HUES6 (cell line): ENCODE measurements at regions not wholly inside any gene's neighbourhood (a gene's known extent, or its start where the extent isn't known, plus 50 kb on each side); places are given as distances from the start of the nearest gene placed in this dataset.
A peak's percentile ranks its signal among the peaks of the same experiment; 100 is the strongest.

Source experiments
- H3K27ac ChIP-seq: 2 replicates; pipeline ENCODE4 v1.7.0; 2013; ENCODE audit warnings: low read depth, mild to moderate bottlenecking, low read length, inconsistent platforms
- H3K27me3 ChIP-seq: 2 replicates; pipeline ENCODE4 v1.6.1; 2013; ENCODE audit warnings: low read length; ENCODE audit not compliant: control insufficient read depth, insufficient read depth
- H3K36me3 ChIP-seq: 2 replicates; pipeline ENCODE4 v1.6.1; 2013; ENCODE audit warnings: low read length; ENCODE audit not compliant: control insufficient read depth, insufficient read depth
- H3K4me1 ChIP-seq: 2 replicates; pipeline ENCODE4 v1.6.1; 2013; ENCODE audit warnings: low read length; ENCODE audit not compliant: control insufficient read depth, insufficient read depth
- H3K4me3 ChIP-seq: 2 replicates; pipeline ENCODE4 v1.5.1; 2013; ENCODE audit warnings: low read depth, low read length
- H3K9ac ChIP-seq: one replicate; pipeline ENCODE4 v1.6.1; 2013; ENCODE audit warnings: mild to moderate bottlenecking, low read length
- H3K9me3 ChIP-seq: 2 replicates; pipeline ENCODE4 v1.6.1; 2013; ENCODE audit warnings: low read depth, low read length; ENCODE audit not compliant: control insufficient read depth, insufficient read depth

- Histone ChIP-seq H3K4me3 (no peak overlapping the region), H3K9ac (no peak overlapping the region)
Observed at GRCh38 chr4:164304861-164305260, 449.1 kb upstream of the SMIM31 start.

DNA sequence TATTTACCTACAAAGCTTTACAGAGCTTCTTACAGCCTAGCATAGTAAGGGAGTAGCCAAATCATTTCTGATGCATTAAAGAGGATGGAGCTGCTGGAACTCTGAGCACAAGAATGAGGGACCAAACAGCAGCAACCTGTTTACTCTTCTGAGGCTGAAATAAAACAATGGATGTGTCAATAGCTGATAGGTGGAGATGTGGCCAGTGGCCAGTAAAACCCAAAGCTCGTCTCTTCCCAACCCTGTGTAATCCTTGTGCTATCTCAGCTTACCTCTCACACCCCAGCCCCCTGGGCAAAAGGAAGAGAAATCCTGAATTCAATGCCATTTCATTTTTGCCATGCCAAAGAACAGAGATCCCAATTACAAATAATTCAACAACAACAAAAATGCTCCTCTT is 446.7 kb upstream of the SMIM31 start:
- Histone ChIP-seq H3K36me3 (no peaks in the 10 kb centered on the region), H3K9me3 (no peaks in the 10 kb centered on the region), H3K4me3 (no peak overlapping the region), H3K9ac (no peak overlapping the region), H3K4me1 (no peaks in the 10 kb centered on the region; the same call in 1 of the 2 replicates), H3K27me3 (no peaks in the 10 kb centered on the region), H3K27ac (no peak overlapping the region)

More at GRCh38 chr4:164304861-164305260, 449.1 kb upstream of the SMIM31 start:
- H3K36me3 ChIP-seq = no peaks in the 10 kb centered on the region
- H3K9me3 ChIP-seq = no peaks in the 10 kb centered on the region
- no peak overlapping the region for H3K27ac ChIP-seq
- H3K4me1 ChIP-seq = no peaks in the 10 kb centered on the region
- H3K27me3 ChIP-seq = no peaks in the 10 kb centered on the region

- peak overlapping the region; percentile 6; the same call in 1 of the 2 replicates for H3K4me3 ChIP-seq
- 0 out of 2 replicates have a peak overlapping the region, but pooled peaks have one; percentile 23 for H3K27ac ChIP-seq
- H3K4me1 ChIP-seq = peaks cover 12% of the 10 kb centered on the region
- no peaks in the 10 kb centered on the region for H3K27me3 ChIP-seq
- H3K9ac ChIP-seq = no peak overlapping the region
- no peaks in the 10 kb centered on the region for H3K36me3 ChIP-seq
- no peaks in the 10 kb centered on the region for H3K9me3 ChIP-seq
Observed at GRCh38 chr4:164312671-164313070, 441.3 kb upstream of the SMIM31 start.

GRCh38 chr4:164313853-164314252 is 440.1 kb upstream of the SMIM31 start:
- H3K4me3 ChIP-seq = no peak overlapping the region
- no peak overlapping the region for H3K9ac ChIP-seq
- H3K4me1 ChIP-seq = peaks cover 12% of the 10 kb centered on the region
- no peak overlapping the region for H3K27ac ChIP-seq
- H3K27me3 ChIP-seq = no peaks in the 10 kb centered on the region
- no peaks in the 10 kb centered on the region for H3K9me3 ChIP-seq
- no peaks in the 10 kb centered on the region for H3K36me3 ChIP-seq

DNA sequence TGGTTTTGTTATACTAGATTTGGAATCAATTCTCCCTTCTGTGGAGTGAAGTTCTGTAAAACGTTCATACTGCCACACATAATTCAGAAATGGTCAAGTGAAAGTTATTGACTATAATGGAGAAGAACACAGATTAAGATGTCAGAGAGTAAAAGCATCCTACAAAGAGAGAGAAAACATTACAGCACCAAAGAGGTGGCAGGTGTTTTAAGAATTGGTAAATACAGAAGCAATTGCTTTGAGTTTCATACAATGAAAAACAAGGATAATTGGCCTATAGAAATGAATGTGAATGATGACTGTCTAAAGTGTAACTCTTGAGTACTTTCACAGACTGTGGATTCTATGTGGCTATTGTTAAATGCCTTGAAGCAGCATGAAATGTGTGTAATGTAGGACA is 435.6 kb upstream of the SMIM31 start:
- no peaks in the 10 kb centered on the region for H3K36me3 ChIP-seq
- H3K27me3 ChIP-seq = no peaks in the 10 kb centered on the region
- H3K4me3 ChIP-seq = no peak overlapping the region
- peaks cover 14% of the 10 kb centered on the region for H3K4me1 ChIP-seq
- H3K9ac ChIP-seq = no peak overlapping the region
- no peaks in the 10 kb centered on the region for H3K9me3 ChIP-seq
- no peak overlapping the region for H3K27ac ChIP-seq

GRCh38 chr4:164319688-164320087 is 434.2 kb upstream of the SMIM31 start:
- Histone ChIP-seq H3K4me1 (peaks cover 3% of the 10 kb centered on the region; the same call in 1 of the 2 replicates), H3K4me3 (no peak overlapping the region), H3K9me3 (no peaks in the 10 kb centered on the region), H3K27ac (no peak overlapping the region), H3K36me3 (no peaks in the 10 kb centered on the region), H3K27me3 (no peaks in the 10 kb centered on the region), H3K9ac (no peak overlapping the region)

DNA sequence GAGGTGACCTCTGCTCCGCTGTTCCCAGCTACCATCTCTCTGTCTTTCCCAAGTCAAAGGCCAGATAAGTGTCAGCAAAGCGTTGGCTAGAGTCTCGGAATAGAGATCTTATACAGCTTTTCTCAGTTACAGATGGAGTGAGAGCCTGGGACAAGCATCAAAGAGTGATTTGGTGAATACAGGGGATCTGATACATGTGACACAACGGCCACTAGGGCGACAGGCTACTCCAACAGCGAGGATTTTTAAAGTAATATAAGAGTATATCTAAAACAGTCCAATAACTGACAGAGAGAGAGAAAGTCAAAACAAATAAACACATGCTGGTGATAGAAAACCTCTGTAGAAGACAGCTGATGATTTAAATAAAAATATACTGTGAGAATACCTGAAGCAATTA is 433.1 kb upstream of the SMIM31 start:
- Histone ChIP-seq H3K4me3 (no peak overlapping the region), H3K4me1 (peaks cover 3% of the 10 kb centered on the region; the same call in 1 of the 2 replicates)

DNA sequence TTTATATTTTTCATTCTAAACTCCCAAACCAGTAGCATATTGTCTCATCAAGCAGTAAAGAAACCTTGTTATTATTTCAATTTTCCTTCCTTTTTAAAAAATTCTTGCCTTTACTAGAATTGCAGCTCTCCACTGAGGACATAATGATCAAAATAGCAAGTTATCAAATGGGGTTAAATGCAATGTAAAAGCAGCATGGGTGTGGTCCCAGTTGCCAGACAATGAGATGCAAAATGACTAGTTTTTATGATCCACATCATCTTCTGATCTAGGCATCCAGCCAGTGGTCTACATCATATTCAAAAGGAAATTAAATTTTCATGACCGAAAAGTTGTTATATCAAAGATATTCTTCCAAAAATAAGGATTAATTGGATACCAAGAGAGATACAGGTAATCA is 427.9 kb upstream of the SMIM31 start:
- H3K36me3 ChIP-seq = no peaks in the 10 kb centered on the region
- no peaks in the 10 kb centered on the region for H3K9me3 ChIP-seq
- H3K27ac ChIP-seq = no peak overlapping the region
- no peak overlapping the region for H3K9ac ChIP-seq
- no peaks in the 10 kb centered on the region for H3K27me3 ChIP-seq
- no peaks in the 10 kb centered on the region; the same call in 1 of the 2 replicates for H3K4me1 ChIP-seq
- H3K4me3 ChIP-seq = no peak overlapping the region

More for the DNA sequence above, 433.1 kb upstream of the SMIM31 start:
- Histone ChIP-seq H3K36me3 (no peaks in the 10 kb centered on the region), H3K9ac (no peak overlapping the region), H3K27ac (no peak overlapping the region), H3K27me3 (no peaks in the 10 kb centered on the region), H3K9me3 (no peaks in the 10 kb centered on the region)

DNA sequence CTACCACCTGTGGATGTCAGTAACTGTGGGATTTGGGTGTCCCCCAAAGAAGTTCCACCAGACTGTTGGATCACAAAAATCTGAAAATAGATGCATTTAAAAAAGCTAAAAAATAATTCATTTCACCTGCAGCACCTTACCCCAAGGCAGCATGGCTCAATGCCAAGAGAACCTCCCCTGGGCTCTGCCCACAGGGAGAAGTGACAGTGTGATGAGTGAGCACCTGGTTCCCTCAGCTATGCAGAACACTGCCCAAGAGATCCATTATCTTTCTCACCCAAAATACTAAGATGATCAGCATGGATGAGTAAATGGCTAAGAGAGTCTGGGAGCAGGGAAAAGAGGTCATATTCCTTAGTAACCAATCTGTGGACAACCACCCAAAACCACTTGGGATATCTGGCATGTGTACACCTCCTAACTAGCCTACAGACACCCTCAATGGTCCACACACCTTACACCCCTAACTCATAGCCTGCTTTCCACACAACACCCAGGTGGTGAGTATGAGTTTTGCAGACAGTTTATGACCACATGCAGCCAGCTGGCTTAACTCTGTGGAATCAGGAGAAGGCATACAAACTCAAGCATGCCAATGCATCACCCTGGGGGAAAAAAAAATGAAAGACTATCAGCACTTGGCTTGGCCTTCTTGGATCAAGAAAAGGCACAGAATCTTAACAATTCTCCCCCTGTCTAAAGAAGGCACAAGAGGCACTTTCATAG is 416.5 kb upstream of the SMIM31 start:
- no peaks in the 10 kb centered on the region for H3K27me3 ChIP-seq
- peaks cover 8% of the 10 kb centered on the region; the same call in 1 of the 2 replicates for H3K9me3 ChIP-seq
- H3K27ac ChIP-seq = no peak overlapping the region
- no peak overlapping the region for H3K4me3 ChIP-seq
- H3K4me1 ChIP-seq = no peaks in the 10 kb centered on the region
- no peak overlapping the region for H3K9ac ChIP-seq
- no peaks in the 10 kb centered on the region; the same call in 1 of the 2 replicates for H3K36me3 ChIP-seq

GRCh38 chr4:164343472-164343976 is 410.4 kb upstream of the SMIM31 start:
- Histone ChIP-seq H3K4me3 (no peak overlapping the region), H3K27me3 (no peaks in the 10 kb centered on the region), H3K9me3 (peaks cover 8% of the 10 kb centered on the region; the same call in 1 of the 2 replicates), H3K36me3 (no peaks in the 10 kb centered on the region; the same call in 1 of the 2 replicates), H3K27ac (no peak overlapping the region), H3K9ac (no peak overlapping the region), H3K4me1 (no peaks in the 10 kb centered on the region)

DNA sequence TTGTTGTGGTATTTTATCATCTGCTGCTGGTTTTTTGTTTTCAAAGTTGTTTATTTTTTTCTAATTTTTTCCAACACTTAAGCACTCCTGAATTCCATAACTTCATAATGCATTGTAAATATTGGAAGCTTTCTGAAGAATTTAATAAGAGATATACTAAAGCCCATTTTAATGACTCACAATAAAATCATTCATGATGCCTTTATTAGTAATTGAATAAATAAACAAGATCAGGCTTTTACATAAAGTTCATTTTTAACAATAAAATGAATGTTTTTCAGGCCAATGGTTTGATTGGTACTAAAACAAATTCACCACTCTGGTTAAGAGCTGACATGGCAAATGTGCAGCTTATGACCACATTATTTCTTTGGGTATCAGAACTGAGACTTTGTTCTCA is 408.2 kb upstream of the SMIM31 start:
- Histone ChIP-seq H3K27me3 (no peaks in the 10 kb centered on the region), H3K9ac (no peak overlapping the region), H3K4me3 (no peak overlapping the region), H3K27ac (no peak overlapping the region), H3K36me3 (no peaks in the 10 kb centered on the region; the same call in 1 of the 2 replicates), H3K4me1 (no peaks in the 10 kb centered on the region), H3K9me3 (peaks cover 8% of the 10 kb centered on the region; the same call in 1 of the 2 replicates)
